ENCODE measurements at regions not wholly inside any gene's neighbourhood (a gene's known extent, or its start where the extent isn't known, plus 50 kb on each side); places are given as distances from the start of the nearest gene placed in this dataset.

DNA sequence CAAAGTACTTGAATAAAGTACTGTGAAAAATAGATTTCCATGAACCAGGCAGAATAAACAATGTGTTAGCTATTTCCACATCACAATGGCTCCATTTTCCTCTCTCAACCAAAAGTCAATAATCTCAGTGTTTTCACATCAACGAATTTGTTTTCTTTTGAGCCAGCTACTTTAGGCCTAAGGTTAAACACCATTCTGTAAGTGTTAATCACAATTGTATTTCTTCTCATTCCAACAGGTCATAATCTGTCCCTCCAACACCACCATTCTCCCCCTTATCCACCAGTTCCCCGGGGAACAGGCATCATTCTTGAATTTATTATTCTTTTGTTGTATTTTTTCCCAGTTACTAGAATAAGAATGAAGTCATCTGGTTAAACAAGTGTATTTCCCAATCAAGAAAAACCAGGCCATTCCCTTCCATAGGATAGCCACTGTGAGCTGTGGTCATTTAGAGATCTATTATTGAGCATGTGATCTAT, 66.2 kb upstream of the PALMD start:
- no peak for DNase-seq

DNA sequence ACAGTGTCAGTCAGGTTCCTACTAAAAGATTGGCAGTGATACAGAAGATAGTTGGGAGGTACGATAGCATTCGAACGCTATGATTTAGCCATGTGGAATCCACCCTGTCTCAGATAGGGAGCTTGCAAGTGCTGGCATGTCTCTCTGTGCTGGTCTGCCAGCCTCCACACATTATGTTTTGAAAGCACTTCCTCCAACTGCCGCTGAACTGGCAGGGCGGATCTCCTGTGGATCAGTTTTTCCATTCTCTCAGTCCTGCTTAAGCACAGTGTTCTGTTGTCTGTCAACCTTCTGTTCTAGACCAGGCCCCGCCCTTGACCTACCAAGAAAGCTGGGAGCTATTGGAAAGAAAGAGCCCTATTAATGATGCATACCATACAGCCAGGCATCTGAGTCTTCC, 65.5 kb upstream of the PALMD start:
- no peak for DNase-seq

DNA sequence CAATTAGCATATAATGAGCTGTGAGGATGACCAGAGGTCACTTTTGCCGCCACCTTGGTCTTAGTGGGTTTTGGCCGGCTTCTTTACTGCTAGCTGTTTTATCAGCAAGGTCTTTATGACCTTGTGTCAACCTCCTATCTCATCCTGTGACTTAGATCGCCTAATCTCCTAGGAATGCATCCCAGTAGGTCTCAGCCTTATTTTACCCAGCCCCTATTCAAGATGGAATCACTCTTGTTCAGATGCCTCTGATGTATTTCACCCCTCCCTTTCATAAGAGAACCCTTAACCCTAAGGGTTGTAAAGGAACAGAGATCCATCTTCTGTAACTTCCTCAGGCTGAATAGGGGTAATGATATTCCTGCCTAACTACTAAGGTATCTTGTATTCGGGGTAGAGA, 58.9 kb upstream of the PALMD start:
- no peak for DNase-seq

DNA sequence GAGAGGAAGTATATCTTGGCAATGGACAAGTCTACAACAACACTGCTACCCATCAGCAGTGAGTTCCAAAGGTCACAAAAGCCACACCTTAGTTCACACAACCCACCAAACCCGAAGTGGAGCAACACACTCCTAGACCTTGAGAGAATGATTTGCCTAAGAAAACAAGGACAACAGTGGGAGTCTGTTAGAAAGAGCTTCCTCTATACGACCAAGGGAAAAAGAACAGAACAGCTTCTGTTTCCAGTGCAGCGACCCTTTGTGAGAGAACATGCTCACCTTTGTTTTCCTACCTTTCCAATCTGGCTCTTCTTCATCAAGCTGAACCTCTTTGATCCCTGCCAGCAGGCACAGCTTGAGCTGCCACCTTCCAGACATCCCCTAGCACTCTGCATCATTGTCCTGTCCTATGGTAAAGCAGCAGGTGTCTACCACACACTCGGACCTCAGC, 56.7 kb upstream of the PALMD start:
- no peak for DNase-seq

DNA sequence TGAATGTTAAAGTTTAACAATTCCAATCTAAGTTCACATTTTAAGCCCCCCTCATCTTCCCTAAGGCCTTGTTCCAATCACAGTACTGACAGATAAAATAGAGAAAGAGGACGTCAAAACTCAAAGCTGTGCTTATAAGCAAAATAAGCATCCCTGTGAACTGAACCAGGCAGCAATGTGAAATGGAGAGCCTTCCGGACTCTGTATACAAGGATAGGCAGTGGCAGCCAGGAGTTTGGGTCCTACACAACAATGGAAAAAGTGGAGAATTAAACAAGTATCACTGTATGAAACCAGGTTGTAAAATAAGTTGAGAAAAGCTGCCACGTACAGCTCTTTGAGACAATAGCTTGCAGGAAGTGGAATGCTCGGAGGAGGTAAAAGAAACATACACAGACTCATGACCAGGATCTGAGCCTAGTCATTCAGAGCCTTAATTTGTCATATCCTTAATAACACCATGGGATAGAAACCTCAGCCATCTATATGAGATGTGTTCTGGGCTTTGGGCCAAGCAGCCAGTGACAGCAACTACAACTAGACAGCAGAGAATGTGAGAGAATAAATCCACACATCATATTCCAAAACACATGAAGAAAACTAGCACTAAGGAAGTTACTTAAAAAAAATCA, 55.2 kb upstream of the PALMD start:
- DNase-seq = peak; percentile 13

DNA sequence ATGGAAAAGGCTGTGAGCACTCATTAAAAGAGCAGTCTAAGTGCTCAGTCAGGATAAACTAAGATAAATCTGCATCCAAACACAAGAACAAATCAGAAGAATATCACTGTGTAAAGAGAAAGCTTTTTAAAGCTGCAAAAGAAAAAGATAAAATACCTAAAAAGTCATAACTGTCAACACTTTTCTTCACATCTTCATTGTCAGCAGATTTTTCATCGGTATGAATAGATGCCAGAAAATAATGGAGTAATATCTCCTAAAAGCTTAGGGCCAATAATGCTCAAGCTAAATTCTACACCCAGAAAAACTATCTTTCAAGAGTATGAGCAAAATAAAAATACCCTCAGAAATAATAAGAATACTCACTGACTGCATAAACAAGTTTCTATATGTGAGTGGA, 54.0 kb upstream of the PALMD start:
- DNase-seq = no peak

DNA sequence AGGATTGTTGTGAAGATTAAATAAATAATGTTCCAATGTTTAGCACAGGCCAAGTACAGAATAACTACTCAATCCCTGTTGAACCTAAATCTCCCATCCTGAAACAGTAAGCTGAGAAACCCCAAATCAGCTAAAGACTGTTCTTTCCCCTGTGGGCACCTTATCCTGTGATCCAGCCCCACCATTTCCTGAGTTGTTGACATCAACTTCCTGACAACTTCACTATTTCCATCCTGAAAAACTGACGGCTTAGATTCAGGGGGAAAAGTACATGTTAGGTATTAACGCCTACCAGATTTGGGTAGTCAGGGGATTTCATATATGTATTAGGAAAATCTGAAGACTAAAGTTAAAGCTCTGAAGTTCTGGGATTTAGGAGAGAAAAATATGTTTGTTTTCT, 51.7 kb upstream of the PALMD start:
- DNase-seq = no peak

DNA sequence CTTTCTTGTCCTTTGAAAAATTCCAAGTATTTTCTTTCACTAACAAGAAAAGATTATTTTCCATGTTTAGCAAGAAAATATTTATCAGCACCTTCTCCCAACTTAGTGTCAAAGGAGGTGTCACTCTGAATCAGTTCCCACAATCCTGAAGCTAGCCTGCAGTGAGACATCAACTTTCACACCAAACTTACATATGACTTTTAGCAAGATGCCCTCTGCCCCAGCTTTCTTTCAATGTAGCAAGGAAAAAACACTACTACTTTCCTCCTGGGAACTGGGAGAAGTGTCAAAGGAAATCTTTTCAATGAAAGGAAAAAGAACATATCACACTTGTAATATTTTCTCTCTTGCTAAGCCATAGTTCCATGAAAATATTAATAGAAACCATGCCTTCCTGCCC, 50.9 kb upstream of the PALMD start:
- DNase-seq = no peak

DNA sequence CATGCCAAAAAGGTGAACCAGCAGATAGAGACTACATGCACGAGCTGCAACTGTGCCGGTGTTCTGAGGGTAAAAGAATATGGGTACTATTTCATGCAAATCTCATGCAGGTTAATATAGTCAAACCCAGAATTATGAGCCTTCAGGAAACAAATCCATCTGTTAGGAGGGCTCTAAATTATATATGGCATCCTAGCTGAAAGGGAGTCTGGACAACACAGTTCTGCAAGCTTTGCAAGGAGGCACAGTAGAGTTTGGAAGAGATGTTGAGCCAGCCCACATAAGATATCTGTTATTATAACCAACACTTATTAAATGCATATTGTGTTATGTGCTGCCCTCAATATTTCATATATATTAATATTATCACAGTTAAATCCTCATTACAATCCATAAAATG, 50.5 kb upstream of the PALMD start:
- no peak for DNase-seq
